ENCODE measurements at regions not wholly inside any gene's neighbourhood (a gene's known extent, or its start where the extent isn't known, plus 50 kb on each side); places are given as distances from the start of the nearest gene placed in this dataset.
"Not testable (repeated sequence)": the region's sequence is repeated elsewhere in the genome, so short reads cannot be mapped to it uniquely, and the experiment has no call there.

GRCh38 chr6:156423075-156423474, 354.1 kb upstream of the ARID1B start:
- DNase-seq (ENCODE audit: low read depth in 4 of 4, low spot score in 3 of 4) = no peak

GRCh38 chr6:156421933-156422332, 355.2 kb upstream of the ARID1B start:
- DNase-seq (ENCODE audit: low read depth in 4 of 4, low spot score in 3 of 4) = no peak

GRCh38 chr6:156421301-156421700, 355.9 kb upstream of the ARID1B start:
- not testable (repeated sequence) for DNase-seq (ENCODE audit: low read depth in 4 of 4, low spot score in 3 of 4)

GRCh38 chr6:156420172-156420993, 356.8 kb upstream of the ARID1B start:
- no peak for DNase-seq (ENCODE audit: low read depth in 4 of 4, low spot score in 3 of 4)

GRCh38 chr6:156419594-156419993, 357.6 kb upstream of the ARID1B start:
- no peak for DNase-seq (ENCODE audit: low read depth in 4 of 4, low spot score in 3 of 4)

- no peak for DNase-seq (ENCODE audit: low read depth in 4 of 4, low spot score in 3 of 4)
Measured at GRCh38 chr6:156418253-156418652, 358.9 kb upstream of the ARID1B start.

GRCh38 chr6:156416391-156416790, 360.8 kb upstream of the ARID1B start:
- no peak for DNase-seq (ENCODE audit: low read depth in 4 of 4, low spot score in 3 of 4)

- DNase-seq (ENCODE audit: low read depth in 4 of 4, low spot score in 3 of 4) = no peak
Measured at GRCh38 chr6:156413154-156413553, 364.0 kb upstream of the ARID1B start.

GRCh38 chr6:156410649-156411048, 366.5 kb upstream of the ARID1B start:
- no peak for DNase-seq (ENCODE audit: low read depth in 4 of 4, low spot score in 3 of 4)

GRCh38 chr6:156408655-156409054, 368.5 kb upstream of the ARID1B start:
- DNase-seq (ENCODE audit: low read depth in 4 of 4, low spot score in 3 of 4) = no peak

GRCh38 chr6:156407334-156407733, 369.8 kb upstream of the ARID1B start:
- no peak for DNase-seq (ENCODE audit: low read depth in 4 of 4, low spot score in 3 of 4)

- no peak for DNase-seq (ENCODE audit: low read depth in 4 of 4, low spot score in 3 of 4)
Measured at GRCh38 chr6:156406688-156407087, 370.5 kb upstream of the ARID1B start.

- DNase-seq (ENCODE audit: low read depth in 4 of 4, low spot score in 3 of 4) = no peak
Measured at GRCh38 chr6:156406099-156406498, 371.1 kb upstream of the ARID1B start.

GRCh38 chr6:156402628-156403027, 374.6 kb upstream of the ARID1B start:
- DNase-seq (ENCODE audit: low read depth in 4 of 4, low spot score in 3 of 4) = no peak

- DNase-seq (ENCODE audit: low read depth in 4 of 4, low spot score in 3 of 4) = no peak
Measured at GRCh38 chr6:156402227-156402626, 375.0 kb upstream of the ARID1B start.

- no peak for DNase-seq (ENCODE audit: low read depth in 4 of 4, low spot score in 3 of 4)
Measured at GRCh38 chr6:156400487-156400886, 376.7 kb upstream of the ARID1B start.

GRCh38 chr6:156398966-156399365, 378.2 kb upstream of the ARID1B start:
- DNase-seq (ENCODE audit: low read depth in 4 of 4, low spot score in 3 of 4) = no peak

- no peak for DNase-seq (ENCODE audit: low read depth in 4 of 4, low spot score in 3 of 4)
Measured at GRCh38 chr6:156398371-156398770, 378.8 kb upstream of the ARID1B start.

- DNase-seq (ENCODE audit: low read depth in 4 of 4, low spot score in 3 of 4) = no peak
Measured at GRCh38 chr6:156396791-156397418, 380.3 kb upstream of the ARID1B start.

GRCh38 chr6:156396068-156396771, 381.0 kb upstream of the ARID1B start:
- DNase-seq (ENCODE audit: low read depth in 4 of 4, low spot score in 3 of 4) = no peak

- DNase-seq (ENCODE audit: low read depth in 4 of 4, low spot score in 3 of 4) = no peak
Measured at GRCh38 chr6:156395276-156395675, 381.9 kb upstream of the ARID1B start.

- no peak for DNase-seq (ENCODE audit: low read depth in 4 of 4, low spot score in 3 of 4)
Measured at GRCh38 chr6:156392648-156393047, 384.5 kb upstream of the ARID1B start.
